Calu3 (cell line): ENCODE measurements at regions not wholly inside any gene's neighbourhood (a gene's known extent, or its start where the extent isn't known, plus 50 kb on each side); places are given as distances from the start of the nearest gene placed in this dataset.

Source experiments
- BruUV-seq: library from RNA; stranded (reverse); fragments of 400-500 nt; replicated peaks from 2 replicates; lab custom pipeline; 2021; lab: Mats Ljungman, UMichigan
- CTCF ChIA-PET: fragments of 300-600 bp; sonication (Branson Sonifier 250); formaldehyde crosslinking; loops from one replicate; lab custom pipeline; 2022; ENCODE audit warnings: antibody characterized with exemption; lab: Charles Lee
- DNase-seq: peaks from one replicate; pipeline ENCODE4 v3.0.0; 2022
- H3K27ac Mint-ChIP-seq: one replicate; pipeline ENCODE4 v1.8.0; 2022; ENCODE audit warnings: mixed read lengths; ENCODE audit not compliant: unreplicated experiment
- H3K27me3 Mint-ChIP-seq: one replicate; pipeline ENCODE4 v1.8.0; 2022; ENCODE audit warnings: mixed read lengths; ENCODE audit not compliant: unreplicated experiment
- H3K36me3 Mint-ChIP-seq: one replicate; pipeline ENCODE4 v1.8.0; 2022; ENCODE audit warnings: mild to moderate bottlenecking, moderate library complexity, mixed read lengths; ENCODE audit not compliant: insufficient read depth, unreplicated experiment
- H3K4me1 Mint-ChIP-seq: one replicate; pipeline ENCODE4 v1.8.0; 2022; ENCODE audit warnings: mild to moderate bottlenecking, low read depth, mixed read lengths; ENCODE audit not compliant: unreplicated experiment
- H3K4me3 Mint-ChIP-seq: one replicate; pipeline ENCODE4 v1.8.0; 2022; ENCODE audit warnings: mild to moderate bottlenecking, low read depth, moderate library complexity, mixed read lengths; ENCODE audit not compliant: unreplicated experiment
- H3K9me3 Mint-ChIP-seq: one replicate; pipeline ENCODE4 v1.8.0; 2022; ENCODE audit warnings: low read depth, mixed read lengths; ENCODE audit not compliant: unreplicated experiment
- CTCF ChIP-seq: fragments of 200-600 bp; IDR thresholded peaks from one replicate; pipeline ENCODE4 v1.8.0; 2022; ENCODE audit warnings: antibody characterized with exemption; ENCODE audit not compliant: unreplicated experiment
- intact Hi-C: fragments of 100-400 bp; cut with micrococcal nuclease; formaldehyde crosslinking; loops from one replicate; pipeline ENCODE4 v1.10.0; 2022; ENCODE audit not compliant: unreplicated experiment

GRCh38 chr2:198767694-198768093, 690.0 kb downstream of the SATB2 start:
- no peak overlapping the region for H3K27ac Mint-ChIP-seq
- CTCF ChIA-PET = no interaction called here
- H3K36me3 Mint-ChIP-seq = no peaks in the 10 kb centered on the region
- no peaks in the 10 kb centered on the region for H3K27me3 Mint-ChIP-seq
- no peak for TF ChIP-seq CTCF
- DNase-seq = no peak
- BruUV-seq = no TSS peak
- intact Hi-C loops = no loop called here
- no peaks in the 10 kb centered on the region for H3K9me3 Mint-ChIP-seq
- no peaks in the 10 kb centered on the region for H3K4me1 Mint-ChIP-seq
- H3K4me3 Mint-ChIP-seq = no peak overlapping the region

- DNase-seq = no peak
- Mint-ChIP-seq H3K36me3 (no peaks in the 10 kb centered on the region), H3K9me3 (no peaks in the 10 kb centered on the region), H3K27me3 (no peaks in the 10 kb centered on the region), H3K27ac (no peak overlapping the region), H3K4me3 (no peak overlapping the region), H3K4me1 (no peaks in the 10 kb centered on the region)
- BruUV-seq = no TSS peak
- CTCF ChIA-PET = no interaction called here
- intact Hi-C loops = no loop called here
- no peak for TF ChIP-seq CTCF
Observed at GRCh38 chr2:198763793-198764192, 693.9 kb downstream of the SATB2 start.

- Mint-ChIP-seq H3K36me3 (no peaks in the 10 kb centered on the region), H3K27ac (no peak overlapping the region), H3K9me3 (no peaks in the 10 kb centered on the region), H3K4me1 (no peaks in the 10 kb centered on the region), H3K4me3 (no peak overlapping the region), H3K27me3 (no peaks in the 10 kb centered on the region)
- intact Hi-C loops = no loop called here
- no TSS peak for BruUV-seq
- TF ChIP-seq CTCF = no peak
- no peak for DNase-seq
- CTCF ChIA-PET = no interaction called here
Observed at GRCh38 chr2:198762441-198762840, 695.3 kb downstream of the SATB2 start.

GRCh38 chr2:198757069-198757468, 700.7 kb downstream of the SATB2 start:
- no peaks in the 10 kb centered on the region for H3K27me3 Mint-ChIP-seq
- H3K27ac Mint-ChIP-seq = no peak overlapping the region
- H3K9me3 Mint-ChIP-seq = no peaks in the 10 kb centered on the region
- CTCF ChIA-PET = no interaction called here
- BruUV-seq = no TSS peak
- H3K4me1 Mint-ChIP-seq = no peaks in the 10 kb centered on the region
- H3K36me3 Mint-ChIP-seq = no peaks in the 10 kb centered on the region
- intact Hi-C loops = no loop called here
- DNase-seq = no peak
- no peak overlapping the region for H3K4me3 Mint-ChIP-seq
- TF ChIP-seq CTCF = no peak
